Stimulated activated CD4-positive, alpha-beta T cell treated with anti-CD3 and anti-CD28 coated beads, Interleukin-12 subunit alpha, Interleukin-12 subunit beta, amount 100 ng/mL, for 48 hours (primary cell): ENCODE measurements at regions not wholly inside any gene's neighbourhood (a gene's known extent, or its start where the extent isn't known, plus 50 kb on each side); places are given as distances from the start of the nearest gene placed in this dataset.

Experiments used
- DNase-seq, 3 donors: peaks; one replicate each; pipeline ENCODE4 v3.0.0-alpha.2; 2020; ENCODE audit warnings: low read depth in 2 of 3, low spot score in 1 of 3

GRCh38 chr14:55929136-55929535 lies 189.1 kb upstream of the PELI2 start:
- DNase-seq = no peak

DNA sequence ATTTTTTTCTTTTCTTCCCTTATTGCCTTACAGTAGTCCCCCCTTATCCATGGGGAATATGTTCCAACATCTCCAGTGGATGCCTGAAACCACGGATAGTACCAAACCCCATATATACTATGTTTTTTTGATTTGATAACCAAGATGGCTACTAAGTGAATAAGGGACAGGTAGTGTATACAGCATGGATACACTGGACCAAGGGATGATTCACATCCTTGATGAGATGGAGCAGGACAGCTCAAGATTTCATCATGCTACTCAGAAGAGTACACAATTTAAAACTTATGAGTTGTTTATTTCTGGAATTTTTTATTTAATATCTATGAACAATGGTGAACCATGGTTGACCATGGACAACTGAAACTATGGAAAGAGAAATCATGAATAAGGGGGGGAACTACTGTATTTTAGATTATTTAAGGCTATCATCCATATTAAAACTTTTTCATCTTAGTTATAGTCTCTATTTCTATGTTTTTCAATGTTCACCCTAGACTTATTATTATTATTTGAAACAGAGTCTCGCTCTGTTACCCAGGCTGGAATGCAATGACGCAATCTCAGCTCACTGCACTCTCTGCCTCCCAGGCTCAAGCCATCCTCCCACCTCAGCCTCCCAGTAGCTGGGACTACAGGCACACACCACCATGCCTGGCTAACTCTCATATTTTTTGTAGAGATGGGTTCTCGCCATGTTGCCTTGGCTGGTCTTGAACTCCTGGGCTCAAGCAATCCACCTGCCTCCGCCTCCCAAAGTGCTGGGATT lies 188.0 kb upstream of the PELI2 start:
- DNase-seq = no peak

- no peak for DNase-seq
These were observed 181.5 kb upstream of the PELI2 start for GRCh38 chr14:55936691-55937090.

DNA sequence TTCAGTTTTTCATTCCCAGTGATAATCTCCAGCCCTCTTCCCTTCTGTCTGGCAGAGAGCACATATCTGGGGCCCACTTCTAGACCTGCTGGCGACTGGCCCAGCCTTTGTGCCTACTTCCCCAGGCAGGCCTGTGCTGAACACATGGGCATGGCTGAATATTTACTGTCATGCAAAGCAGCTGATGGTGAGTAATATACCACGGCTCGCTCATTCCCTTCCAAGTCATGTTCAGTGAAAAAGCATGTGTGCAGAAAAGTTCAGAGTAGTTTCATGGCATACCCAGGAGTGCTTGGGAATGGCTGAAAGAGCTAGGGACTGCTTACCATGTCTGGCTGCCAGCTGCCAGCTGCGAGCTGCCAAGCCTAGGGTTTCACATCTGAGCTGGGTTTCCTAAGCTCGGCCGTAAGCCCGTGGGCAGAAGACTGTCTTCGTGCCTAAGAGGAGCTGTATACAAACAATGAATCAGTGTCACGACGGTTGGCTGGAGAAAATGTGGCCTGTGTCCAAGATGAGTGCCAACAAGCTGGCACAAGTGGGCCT lies 179.9 kb upstream of the PELI2 start:
- DNase-seq = no peak

- DNase-seq = no peak
These were observed 176.0 kb upstream of the PELI2 start for GRCh38 chr14:55942076-55942654.

- no peak for DNase-seq
These were observed 175.4 kb upstream of the PELI2 start for GRCh38 chr14:55942826-55943225.

GRCh38 chr14:55944757-55945156 lies 173.5 kb upstream of the PELI2 start:
- DNase-seq = no peak

DNA sequence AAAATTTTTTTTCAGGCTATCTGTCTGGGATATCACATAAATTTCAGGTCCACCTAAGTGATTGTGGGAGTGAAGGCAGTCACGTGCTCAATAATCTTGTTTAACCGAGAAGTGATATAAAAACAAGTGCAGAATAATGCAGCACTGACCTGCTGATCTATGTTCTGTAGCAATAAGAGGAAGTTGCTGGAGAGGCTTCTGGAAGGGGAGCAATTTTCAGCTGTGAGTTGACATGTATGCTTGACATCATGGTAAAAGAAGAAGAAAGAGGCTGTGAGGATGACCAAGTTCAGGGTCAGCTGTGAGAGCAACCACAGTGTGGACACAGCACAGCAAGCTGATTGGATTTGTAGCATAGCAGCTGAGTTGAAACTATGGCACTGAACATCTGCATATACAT lies 172.0 kb upstream of the PELI2 start:
- no peak for DNase-seq

- DNase-seq = no peak
These were observed 169.8 kb upstream of the PELI2 start for GRCh38 chr14:55948399-55948798.

DNA sequence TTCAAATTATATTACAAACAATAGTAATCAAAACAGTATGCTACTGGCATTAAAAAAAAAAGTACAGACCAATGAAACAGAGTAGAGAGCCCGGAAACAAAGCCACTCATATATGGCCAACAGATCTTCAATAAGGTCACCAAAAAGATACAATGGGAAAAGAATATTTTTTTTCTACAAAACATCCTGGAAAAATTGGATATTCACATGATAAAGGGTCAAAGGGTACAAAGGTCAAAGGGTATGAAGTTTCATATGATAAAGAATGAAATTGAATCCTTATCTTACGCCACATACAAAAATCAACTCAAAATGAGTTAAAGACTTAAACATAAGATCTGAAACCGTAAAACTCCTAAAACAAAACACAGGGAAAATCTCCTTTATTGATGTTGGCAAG lies 168.5 kb upstream of the PELI2 start:
- DNase-seq = no peak

GRCh38 chr14:55950135-55950534 lies 168.1 kb upstream of the PELI2 start:
- no peak for DNase-seq

- DNase-seq = no peak
These were observed 166.6 kb upstream of the PELI2 start for GRCh38 chr14:55951341-55952206.

GRCh38 chr14:55954108-55954507 lies 164.1 kb upstream of the PELI2 start:
- DNase-seq = no peak

- no peak for DNase-seq
These were observed 163.0 kb upstream of the PELI2 start for GRCh38 chr14:55955175-55955574.

DNA sequence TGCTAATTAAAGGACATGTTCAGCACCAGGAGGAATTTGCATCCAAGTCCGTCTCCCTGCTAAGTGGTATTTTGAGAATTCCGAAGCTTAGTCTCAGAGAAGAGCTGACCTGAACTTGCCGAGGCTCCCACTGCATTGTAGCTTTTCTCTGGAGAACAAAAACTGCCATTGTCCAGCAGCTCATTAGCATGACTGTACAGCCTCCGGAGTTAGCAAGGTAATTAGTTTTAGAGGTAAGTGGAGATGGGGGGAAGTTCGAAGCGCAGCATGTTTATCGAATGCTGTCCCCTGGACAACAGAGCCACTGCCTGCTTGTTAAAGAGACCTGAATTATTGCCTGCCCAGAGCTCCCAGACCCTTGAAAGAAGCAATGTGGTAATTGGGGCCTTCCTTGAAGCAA lies 160.3 kb upstream of the PELI2 start:
- no peak for DNase-seq

DNA sequence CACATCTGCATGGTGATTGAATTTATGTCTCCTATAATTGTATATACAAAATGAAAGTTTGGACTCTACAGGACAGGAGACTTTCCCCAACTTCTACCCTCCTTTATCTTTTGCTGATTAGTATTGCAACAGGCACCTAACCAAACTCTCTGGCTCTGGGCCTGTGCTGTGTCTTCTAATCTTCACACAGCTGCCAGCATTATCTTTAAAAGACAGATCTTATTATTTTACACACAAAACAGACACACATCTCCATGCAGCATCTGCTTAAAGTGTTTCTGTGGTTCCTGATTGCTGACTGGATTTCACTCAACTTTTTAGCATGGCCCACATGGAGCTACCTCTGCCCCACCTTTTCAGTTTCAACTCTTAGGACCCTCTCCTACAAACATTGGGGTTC lies 154.9 kb upstream of the PELI2 start:
- no peak for DNase-seq

GRCh38 chr14:55964091-55964490 lies 154.1 kb upstream of the PELI2 start:
- DNase-seq = no peak

GRCh38 chr14:55964821-55965220 lies 153.4 kb upstream of the PELI2 start:
- DNase-seq = no peak

- DNase-seq = no peak
These were observed 152.4 kb upstream of the PELI2 start for GRCh38 chr14:55965851-55966250.

DNA sequence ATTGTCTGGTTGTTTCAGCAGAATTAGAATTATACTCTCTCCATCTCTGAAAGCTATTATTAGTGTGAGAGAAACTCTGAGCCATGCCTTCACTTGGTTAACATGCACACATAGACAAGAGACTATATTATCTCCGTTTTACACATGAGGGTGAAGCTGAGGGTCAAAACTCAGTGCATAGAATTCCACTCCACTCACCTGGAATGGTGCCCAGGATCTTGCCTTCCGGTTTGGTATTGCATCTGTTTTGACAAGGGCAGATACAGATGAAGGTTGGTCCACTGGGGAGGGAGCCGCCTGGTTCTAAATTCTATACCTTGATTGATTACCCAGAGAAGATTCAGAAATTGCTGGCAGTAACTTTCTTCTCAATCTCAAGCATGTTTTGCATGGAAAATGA lies 149.5 kb upstream of the PELI2 start:
- DNase-seq = no peak

DNA sequence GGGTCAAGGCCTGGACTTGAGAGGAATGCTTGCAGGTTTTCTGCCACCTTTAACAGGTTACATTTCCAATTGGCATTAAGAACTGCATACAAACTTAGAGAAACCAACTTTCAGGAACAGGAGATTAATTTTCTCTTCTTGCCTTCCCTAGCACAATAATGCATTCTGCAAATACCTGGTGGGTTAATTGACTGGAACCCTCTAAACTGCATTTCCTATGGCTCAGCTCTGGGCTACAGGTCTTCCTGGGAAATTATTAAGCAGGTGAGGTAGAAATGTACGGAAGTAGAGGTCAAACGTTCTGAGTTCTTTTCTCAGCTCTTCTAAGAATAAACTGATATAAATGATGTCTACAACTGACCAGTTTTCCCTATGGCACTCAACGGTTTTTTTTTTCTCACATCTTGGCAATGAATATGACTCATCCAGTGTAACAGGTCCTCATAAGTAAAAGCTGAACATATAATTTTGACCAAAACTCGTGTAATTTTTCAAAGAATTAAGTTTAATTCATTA lies 144.9 kb upstream of the PELI2 start:
- no peak for DNase-seq
